ENCODE measurements at regions not wholly inside any gene's neighbourhood (a gene's known extent, or its start where the extent isn't known, plus 50 kb on each side); places are given as distances from the start of the nearest gene placed in this dataset.

DNA sequence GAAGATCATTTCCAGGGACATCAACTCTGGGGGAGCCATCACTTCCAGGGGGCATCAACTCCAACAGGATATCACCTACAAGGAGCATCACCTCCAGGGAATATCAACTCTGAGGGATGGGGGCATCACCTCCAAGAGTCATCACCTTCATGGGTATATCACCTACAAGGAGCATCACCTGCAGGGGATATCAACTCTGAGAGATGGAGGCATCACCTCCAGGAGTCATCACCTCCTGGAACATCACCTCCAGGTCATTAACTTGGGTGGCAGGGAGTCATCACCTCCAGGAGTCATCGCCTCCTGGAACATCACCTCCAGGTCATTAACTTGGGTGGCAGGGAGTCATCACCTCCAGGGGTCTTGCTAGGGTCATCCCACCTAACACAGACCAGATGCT lies 167.6 kb downstream of the NDUFA10 start:
- TF ChIP-seq, protein P1, sequence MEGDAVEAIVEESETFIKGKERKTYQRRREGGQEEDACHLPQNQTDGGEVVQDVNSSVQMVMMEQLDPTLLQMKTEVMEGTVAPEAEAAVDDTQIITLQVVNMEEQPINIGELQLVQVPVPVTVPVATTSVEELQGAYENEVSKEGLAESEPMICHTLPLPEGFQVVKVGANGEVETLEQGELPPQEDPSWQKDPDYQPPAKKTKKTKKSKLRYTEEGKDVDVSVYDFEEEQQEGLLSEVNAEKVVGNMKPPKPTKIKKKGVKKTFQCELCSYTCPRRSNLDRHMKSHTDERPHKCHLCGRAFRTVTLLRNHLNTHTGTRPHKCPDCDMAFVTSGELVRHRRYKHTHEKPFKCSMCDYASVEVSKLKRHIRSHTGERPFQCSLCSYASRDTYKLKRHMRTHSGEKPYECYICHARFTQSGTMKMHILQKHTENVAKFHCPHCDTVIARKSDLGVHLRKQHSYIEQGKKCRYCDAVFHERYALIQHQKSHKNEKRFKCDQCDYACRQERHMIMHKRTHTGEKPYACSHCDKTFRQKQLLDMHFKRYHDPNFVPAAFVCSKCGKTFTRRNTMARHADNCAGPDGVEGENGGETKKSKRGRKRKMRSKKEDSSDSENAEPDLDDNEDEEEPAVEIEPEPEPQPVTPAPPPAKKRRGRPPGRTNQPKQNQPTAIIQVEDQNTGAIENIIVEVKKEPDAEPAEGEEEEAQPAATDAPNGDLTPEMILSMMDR (IDR thresholded peaks at IDR 0.05; ENCODE audit: low read depth, low read length, missing input control): no peak
- TF ChIP-seq GABPA (IDR thresholded peaks at IDR 0.05 in 1 of 2, conservative IDR thresholded peaks at IDR 0.05 in 1 of 2) (no peak), RAD21 (IDR thresholded peaks at IDR 0.05) (no peak), EGR1 (IDR thresholded peaks at IDR 0.05; ENCODE audit: low read depth in 2 of 2) (no peak), SP1 (IDR thresholded peaks at IDR 0.05) (no peak), RXRA (IDR thresholded peaks at IDR 0.05) (no peak), FOXA2 (IDR thresholded peaks at IDR 0.05) (no peak), TAF1 (conservative IDR thresholded peaks at IDR 0.05) (no peak), YY1 (IDR thresholded peaks at IDR 0.05) (no peak)
- TF ChIP-seq, protein P2, sequence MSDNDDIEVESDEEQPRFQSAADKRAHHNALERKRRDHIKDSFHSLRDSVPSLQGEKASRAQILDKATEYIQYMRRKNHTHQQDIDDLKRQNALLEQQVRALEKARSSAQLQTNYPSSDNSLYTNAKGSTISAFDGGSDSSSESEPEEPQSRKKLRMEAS (IDR thresholded peaks at IDR 0.05): no peak
- TF ChIP-seq, protein P3, sequence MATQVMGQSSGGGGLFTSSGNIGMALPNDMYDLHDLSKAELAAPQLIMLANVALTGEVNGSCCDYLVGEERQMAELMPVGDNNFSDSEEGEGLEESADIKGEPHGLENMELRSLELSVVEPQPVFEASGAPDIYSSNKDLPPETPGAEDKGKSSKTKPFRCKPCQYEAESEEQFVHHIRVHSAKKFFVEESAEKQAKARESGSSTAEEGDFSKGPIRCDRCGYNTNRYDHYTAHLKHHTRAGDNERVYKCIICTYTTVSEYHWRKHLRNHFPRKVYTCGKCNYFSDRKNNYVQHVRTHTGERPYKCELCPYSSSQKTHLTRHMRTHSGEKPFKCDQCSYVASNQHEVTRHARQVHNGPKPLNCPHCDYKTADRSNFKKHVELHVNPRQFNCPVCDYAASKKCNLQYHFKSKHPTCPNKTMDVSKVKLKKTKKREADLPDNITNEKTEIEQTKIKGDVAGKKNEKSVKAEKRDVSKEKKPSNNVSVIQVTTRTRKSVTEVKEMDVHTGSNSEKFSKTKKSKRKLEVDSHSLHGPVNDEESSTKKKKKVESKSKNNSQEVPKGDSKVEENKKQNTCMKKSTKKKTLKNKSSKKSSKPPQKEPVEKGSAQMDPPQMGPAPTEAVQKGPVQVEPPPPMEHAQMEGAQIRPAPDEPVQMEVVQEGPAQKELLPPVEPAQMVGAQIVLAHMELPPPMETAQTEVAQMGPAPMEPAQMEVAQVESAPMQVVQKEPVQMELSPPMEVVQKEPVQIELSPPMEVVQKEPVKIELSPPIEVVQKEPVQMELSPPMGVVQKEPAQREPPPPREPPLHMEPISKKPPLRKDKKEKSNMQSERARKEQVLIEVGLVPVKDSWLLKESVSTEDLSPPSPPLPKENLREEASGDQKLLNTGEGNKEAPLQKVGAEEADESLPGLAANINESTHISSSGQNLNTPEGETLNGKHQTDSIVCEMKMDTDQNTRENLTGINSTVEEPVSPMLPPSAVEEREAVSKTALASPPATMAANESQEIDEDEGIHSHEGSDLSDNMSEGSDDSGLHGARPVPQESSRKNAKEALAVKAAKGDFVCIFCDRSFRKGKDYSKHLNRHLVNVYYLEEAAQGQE (IDR thresholded peaks at IDR 0.05): no peak
- TF ChIP-seq, protein P4, sequence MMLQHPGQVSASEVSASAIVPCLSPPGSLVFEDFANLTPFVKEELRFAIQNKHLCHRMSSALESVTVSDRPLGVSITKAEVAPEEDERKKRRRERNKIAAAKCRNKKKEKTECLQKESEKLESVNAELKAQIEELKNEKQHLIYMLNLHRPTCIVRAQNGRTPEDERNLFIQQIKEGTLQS (IDR thresholded peaks at IDR 0.05): no peak
- TF ChIP-seq, protein P5, sequence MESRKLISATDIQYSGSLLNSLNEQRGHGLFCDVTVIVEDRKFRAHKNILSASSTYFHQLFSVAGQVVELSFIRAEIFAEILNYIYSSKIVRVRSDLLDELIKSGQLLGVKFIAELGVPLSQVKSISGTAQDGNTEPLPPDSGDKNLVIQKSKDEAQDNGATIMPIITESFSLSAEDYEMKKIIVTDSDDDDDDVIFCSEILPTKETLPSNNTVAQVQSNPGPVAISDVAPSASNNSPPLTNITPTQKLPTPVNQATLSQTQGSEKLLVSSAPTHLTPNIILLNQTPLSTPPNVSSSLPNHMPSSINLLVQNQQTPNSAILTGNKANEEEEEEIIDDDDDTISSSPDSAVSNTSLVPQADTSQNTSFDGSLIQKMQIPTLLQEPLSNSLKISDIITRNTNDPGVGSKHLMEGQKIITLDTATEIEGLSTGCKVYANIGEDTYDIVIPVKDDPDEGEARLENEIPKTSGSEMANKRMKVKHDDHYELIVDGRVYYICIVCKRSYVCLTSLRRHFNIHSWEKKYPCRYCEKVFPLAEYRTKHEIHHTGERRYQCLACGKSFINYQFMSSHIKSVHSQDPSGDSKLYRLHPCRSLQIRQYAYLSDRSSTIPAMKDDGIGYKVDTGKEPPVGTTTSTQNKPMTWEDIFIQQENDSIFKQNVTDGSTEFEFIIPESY (IDR thresholded peaks at IDR 0.05): no peak

Data from liver (tissue), 3 donors.